ENCODE measurements at regions not wholly inside any gene's neighbourhood (a gene's known extent, or its start where the extent isn't known, plus 50 kb on each side); places are given as distances from the start of the nearest gene placed in this dataset.

DNA sequence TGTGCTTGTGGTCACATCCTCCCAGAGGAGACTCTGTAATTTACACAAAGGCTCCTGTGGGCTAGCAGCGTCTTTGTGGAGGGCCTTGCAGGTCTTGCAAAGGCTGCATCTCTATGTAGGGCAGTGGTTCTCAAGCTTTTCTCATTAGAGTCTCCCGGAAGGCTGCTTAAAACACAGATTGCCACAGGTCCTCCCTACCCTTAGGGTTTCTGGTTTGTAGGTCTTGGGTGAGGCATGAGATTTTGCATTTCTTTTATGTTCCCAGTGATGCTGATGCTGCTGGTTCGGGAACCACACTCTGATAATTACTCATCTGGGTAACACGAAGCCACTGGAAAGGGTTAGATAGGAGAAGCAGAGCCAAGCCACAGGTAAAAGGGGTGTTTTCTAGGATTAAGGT, 151.3 kb upstream of the ZBED5 start:
- no peak for ATAC-seq
- no peak for TF ChIP-seq ESRRG (CRISPR knock-in tag; IDR thresholded peaks at IDR 0.05)
- TF ChIP-seq, protein P1, sequence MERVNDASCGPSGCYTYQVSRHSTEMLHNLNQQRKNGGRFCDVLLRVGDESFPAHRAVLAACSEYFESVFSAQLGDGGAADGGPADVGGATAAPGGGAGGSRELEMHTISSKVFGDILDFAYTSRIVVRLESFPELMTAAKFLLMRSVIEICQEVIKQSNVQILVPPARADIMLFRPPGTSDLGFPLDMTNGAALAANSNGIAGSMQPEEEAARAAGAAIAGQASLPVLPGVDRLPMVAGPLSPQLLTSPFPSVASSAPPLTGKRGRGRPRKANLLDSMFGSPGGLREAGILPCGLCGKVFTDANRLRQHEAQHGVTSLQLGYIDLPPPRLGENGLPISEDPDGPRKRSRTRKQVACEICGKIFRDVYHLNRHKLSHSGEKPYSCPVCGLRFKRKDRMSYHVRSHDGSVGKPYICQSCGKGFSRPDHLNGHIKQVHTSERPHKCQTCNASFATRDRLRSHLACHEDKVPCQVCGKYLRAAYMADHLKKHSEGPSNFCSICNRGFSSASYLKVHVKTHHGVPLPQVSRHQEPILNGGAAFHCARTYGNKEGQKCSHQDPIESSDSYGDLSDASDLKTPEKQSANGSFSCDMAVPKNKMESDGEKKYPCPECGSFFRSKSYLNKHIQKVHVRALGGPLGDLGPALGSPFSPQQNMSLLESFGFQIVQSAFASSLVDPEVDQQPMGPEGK (CRISPR knock-in tag; IDR thresholded peaks at IDR 0.05; ENCODE audit: borderline replicate concordance) = no peak
- no peak for TF ChIP-seq ZFP3 (CRISPR knock-in tag; IDR thresholded peaks at IDR 0.05)
- TF ChIP-seq, protein P2, sequence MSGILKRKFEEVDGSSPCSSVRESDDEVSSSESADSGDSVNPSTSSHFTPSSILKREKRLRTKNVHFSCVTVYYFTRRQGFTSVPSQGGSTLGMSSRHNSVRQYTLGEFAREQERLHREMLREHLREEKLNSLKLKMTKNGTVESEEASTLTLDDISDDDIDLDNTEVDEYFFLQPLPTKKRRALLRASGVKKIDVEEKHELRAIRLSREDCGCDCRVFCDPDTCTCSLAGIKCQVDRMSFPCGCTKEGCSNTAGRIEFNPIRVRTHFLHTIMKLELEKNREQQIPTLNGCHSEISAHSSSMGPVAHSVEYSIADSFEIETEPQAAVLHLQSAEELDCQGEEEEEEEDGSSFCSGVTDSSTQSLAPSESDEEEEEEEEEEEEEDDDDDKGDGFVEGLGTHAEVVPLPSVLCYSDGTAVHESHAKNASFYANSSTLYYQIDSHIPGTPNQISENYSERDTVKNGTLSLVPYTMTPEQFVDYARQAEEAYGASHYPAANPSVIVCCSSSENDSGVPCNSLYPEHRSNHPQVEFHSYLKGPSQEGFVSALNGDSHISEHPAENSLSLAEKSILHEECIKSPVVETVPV (CRISPR knock-in tag; IDR thresholded peaks at IDR 0.05) = no peak
- no peak for TF ChIP-seq BACH2 (CRISPR knock-in tag; IDR thresholded peaks at IDR 0.05; ENCODE audit: borderline replicate concordance)
- TF ChIP-seq ZC3H10 (CRISPR knock-in tag; IDR thresholded peaks at IDR 0.05) = no peak
- TF ChIP-seq OSR1 (CRISPR knock-in tag; IDR thresholded peaks at IDR 0.05) = no peak
- TF ChIP-seq ZNF70 (CRISPR knock-in tag; IDR thresholded peaks at IDR 0.05) = no peak
- TF ChIP-seq, protein P3, sequence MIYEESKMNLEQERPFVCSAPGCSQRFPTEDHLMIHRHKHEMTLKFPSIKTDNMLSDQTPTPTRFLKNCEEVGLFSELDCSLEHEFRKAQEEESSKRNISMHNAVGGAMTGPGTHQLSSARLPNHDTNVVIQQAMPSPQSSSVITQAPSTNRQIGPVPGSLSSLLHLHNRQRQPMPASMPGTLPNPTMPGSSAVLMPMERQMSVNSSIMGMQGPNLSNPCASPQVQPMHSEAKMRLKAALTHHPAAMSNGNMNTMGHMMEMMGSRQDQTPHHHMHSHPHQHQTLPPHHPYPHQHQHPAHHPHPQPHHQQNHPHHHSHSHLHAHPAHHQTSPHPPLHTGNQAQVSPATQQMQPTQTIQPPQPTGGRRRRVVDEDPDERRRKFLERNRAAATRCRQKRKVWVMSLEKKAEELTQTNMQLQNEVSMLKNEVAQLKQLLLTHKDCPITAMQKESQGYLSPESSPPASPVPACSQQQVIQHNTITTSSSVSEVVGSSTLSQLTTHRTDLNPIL (CRISPR knock-in tag; IDR thresholded peaks at IDR 0.05; ENCODE audit: low read depth) = no peak
- TF ChIP-seq PPARA (CRISPR knock-in tag; IDR thresholded peaks at IDR 0.05; ENCODE audit: borderline replicate concordance) = no peak

DNA sequence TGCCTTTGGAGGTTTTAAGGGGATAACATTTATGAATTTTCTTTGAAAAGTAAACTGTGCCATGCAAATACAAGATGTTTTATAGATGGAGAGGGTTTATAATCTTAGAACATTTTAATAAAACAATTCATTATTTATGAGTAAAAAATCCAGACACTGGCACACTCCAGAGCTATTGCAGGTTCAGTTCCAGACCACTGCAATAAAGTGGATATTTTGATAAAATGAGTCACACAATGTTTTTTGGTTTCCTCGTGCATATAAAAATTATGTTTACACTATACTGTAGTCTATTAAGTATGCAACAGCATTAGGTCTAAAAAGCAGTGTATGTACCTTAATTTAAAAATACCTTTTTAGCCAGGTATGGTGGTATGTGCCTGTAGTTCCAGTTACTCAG, 146.2 kb upstream of the ZBED5 start:
- TF ChIP-seq ZNF565 (CRISPR knock-in tag; conservative IDR thresholded peaks at IDR 0.05; ENCODE audit: low read depth) (no peak), BACH2 (CRISPR knock-in tag; IDR thresholded peaks at IDR 0.05; ENCODE audit: borderline replicate concordance) (no peak), ESRRG (CRISPR knock-in tag; IDR thresholded peaks at IDR 0.05) (no peak), ZFP30 (CRISPR knock-in tag; IDR thresholded peaks at IDR 0.05) (no peak), TCF4 (CRISPR knock-in tag; IDR thresholded peaks at IDR 0.05; ENCODE audit: borderline replicate concordance) (no peak), OSR1 (CRISPR knock-in tag; IDR thresholded peaks at IDR 0.05) (no peak), ZFP3 (CRISPR knock-in tag; IDR thresholded peaks at IDR 0.05) (no peak), ARNTL (CRISPR knock-in tag; IDR thresholded peaks at IDR 0.05; ENCODE audit: borderline replicate concordance, low read depth) (no peak), ZNF8 (CRISPR knock-in tag; IDR thresholded peaks at IDR 0.05) (no peak), ZC3H10 (CRISPR knock-in tag; IDR thresholded peaks at IDR 0.05) (no peak), RARB (CRISPR knock-in tag; IDR thresholded peaks at IDR 0.05) (no peak), SNAI2 (CRISPR knock-in tag; IDR thresholded peaks at IDR 0.05) (no peak), CSDC2 (CRISPR knock-in tag; IDR thresholded peaks at IDR 0.05) (no peak), ISL1 (CRISPR knock-in tag; IDR thresholded peaks at IDR 0.05) (no peak), ZNF70 (CRISPR knock-in tag; IDR thresholded peaks at IDR 0.05) (no peak), PPARA (CRISPR knock-in tag; IDR thresholded peaks at IDR 0.05; ENCODE audit: borderline replicate concordance) (no peak)
- TF ChIP-seq, protein P2 (CRISPR knock-in tag; IDR thresholded peaks at IDR 0.05) = no peak
- TF ChIP-seq, protein P3 (CRISPR knock-in tag; IDR thresholded peaks at IDR 0.05; ENCODE audit: low read depth) = no peak
- TF ChIP-seq, protein P4, sequence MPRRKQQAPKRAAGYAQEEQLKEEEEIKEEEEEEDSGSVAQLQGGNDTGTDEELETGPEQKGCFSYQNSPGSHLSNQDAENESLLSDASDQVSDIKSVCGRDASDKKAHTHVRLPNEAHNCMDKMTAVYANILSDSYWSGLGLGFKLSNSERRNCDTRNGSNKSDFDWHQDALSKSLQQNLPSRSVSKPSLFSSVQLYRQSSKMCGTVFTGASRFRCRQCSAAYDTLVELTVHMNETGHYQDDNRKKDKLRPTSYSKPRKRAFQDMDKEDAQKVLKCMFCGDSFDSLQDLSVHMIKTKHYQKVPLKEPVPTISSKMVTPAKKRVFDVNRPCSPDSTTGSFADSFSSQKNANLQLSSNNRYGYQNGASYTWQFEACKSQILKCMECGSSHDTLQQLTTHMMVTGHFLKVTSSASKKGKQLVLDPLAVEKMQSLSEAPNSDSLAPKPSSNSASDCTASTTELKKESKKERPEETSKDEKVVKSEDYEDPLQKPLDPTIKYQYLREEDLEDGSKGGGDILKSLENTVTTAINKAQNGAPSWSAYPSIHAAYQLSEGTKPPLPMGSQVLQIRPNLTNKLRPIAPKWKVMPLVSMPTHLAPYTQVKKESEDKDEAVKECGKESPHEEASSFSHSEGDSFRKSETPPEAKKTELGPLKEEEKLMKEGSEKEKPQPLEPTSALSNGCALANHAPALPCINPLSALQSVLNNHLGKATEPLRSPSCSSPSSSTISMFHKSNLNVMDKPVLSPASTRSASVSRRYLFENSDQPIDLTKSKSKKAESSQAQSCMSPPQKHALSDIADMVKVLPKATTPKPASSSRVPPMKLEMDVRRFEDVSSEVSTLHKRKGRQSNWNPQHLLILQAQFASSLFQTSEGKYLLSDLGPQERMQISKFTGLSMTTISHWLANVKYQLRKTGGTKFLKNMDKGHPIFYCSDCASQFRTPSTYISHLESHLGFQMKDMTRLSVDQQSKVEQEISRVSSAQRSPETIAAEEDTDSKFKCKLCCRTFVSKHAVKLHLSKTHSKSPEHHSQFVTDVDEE (CRISPR knock-in tag; IDR thresholded peaks at IDR 0.05) = no peak
- TF ChIP-seq, protein P5, sequence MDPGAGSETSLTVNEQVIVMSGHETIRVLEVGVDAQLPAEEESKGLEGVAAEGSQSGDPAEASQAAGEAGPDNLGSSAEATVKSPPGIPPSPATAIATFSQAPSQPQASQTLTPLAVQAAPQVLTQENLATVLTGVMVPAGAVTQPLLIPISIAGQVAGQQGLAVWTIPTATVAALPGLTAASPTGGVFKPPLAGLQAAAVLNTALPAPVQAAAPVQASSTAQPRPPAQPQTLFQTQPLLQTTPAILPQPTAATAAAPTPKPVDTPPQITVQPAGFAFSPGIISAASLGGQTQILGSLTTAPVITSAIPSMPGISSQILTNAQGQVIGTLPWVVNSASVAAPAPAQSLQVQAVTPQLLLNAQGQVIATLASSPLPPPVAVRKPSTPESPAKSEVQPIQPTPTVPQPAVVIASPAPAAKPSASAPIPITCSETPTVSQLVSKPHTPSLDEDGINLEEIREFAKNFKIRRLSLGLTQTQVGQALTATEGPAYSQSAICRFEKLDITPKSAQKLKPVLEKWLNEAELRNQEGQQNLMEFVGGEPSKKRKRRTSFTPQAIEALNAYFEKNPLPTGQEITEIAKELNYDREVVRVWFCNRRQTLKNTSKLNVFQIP (CRISPR knock-in tag; IDR thresholded peaks at IDR 0.05; ENCODE audit: borderline replicate concordance, low read depth) = no peak
- no peak for ATAC-seq

All from SK-N-SH treated with all-trans-retinoic acid at 6 μM for 48 hours (cell line).